ENCODE measurements at regions not wholly inside any gene's neighbourhood (a gene's known extent, or its start where the extent isn't known, plus 50 kb on each side); places are given as distances from the start of the nearest gene placed in this dataset.
A peak's percentile ranks its signal among the peaks of the same experiment; 100 is the strongest.

DNA sequence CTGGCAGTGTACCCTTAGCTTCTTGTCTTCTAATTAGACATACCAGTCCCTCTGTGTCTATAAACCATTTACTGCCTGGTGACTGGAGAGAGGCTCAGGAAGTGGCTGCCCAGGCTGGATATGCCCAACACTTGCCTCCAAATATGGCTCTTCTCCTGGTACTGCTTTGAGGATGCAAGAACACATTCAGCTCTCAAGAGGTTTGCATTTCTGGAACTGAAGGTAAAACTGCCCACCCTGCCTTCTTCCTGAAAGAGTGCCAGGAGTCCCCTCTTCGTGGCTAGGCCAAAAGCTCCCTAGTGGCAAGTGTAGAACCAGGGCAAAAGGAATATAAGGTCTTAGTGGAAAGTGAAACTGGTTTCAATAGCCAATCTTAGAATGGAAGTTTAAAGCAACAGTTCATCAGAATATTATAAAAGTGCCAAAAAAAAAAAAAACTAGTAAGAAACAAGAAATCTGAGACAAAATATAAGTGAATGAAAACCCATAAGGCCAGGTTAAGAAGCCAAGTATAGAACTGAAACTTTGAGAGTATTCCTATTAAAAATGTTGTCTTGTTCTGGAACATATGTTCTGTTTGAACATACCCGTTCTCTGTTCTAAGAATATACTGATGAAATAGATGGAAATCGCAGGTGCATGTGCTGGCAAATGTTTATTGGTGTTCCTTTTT lies 77.2 kb upstream of the CTTNBP2NL start:
- no peak for DNase-seq

DNA sequence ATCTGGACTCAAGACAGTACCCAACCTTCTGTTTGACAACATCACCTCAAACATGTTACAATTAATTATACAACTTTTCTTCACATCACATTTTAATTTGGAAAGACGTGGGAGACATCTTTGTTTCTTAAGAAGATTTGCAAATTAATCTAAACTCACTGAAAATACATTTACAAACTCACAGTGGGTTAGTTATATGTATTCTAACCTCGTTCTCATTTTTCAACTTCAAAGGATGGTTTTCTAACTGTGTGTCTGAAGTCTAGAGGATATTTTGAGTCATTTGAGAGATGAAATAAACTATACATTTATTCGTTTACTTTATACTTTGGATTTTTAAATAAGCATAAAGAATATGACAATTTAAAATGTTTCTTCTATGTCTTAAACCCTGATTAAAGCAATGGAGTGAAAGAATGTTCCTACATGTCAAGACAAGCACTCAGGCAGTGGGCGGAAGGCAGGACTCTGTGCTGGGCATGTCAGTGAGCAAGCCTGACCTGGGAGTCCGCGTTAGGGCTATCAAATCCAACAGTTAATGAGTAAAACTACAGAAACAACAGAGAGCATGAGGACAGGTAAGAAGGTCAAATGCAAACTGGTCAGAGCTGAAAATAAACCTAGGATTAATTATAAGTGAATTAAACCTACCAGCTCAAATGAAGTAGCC lies 76.5 kb upstream of the CTTNBP2NL start:
- DNase-seq = no peak

DNA sequence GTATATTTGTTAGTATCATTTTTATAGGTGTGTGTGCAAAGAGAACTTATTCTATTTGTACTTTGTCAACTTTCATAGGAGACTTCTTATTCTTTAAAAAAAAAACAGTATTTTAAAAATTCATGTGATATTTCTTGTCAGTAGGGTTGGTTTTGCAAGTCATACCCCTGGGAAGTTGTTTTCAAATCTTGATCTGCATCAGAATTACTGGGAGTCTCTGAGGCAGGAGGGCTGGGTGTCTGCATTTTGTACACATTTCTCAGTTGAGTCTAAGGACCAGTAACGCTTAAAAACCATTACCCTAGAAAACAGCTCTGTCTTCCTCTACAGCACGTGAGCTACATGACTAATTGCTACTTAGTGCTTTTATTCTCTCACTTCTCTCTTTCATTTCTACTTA lies 76.0 kb upstream of the CTTNBP2NL start:
- DNase-seq = no peak

- no peak for DNase-seq
Observed at GRCh38 chr1:112322018-112322417, 74.0 kb upstream of the CTTNBP2NL start.

GRCh38 chr1:112322983-112323678 lies 72.9 kb upstream of the CTTNBP2NL start:
- peak in 1 of 14 donors; percentile 29 for DNase-seq

- no peak for DNase-seq
Observed at GRCh38 chr1:112325504-112325903, 70.5 kb upstream of the CTTNBP2NL start.

- no peak for DNase-seq
Observed at GRCh38 chr1:112328600-112328999, 67.4 kb upstream of the CTTNBP2NL start.

DNA sequence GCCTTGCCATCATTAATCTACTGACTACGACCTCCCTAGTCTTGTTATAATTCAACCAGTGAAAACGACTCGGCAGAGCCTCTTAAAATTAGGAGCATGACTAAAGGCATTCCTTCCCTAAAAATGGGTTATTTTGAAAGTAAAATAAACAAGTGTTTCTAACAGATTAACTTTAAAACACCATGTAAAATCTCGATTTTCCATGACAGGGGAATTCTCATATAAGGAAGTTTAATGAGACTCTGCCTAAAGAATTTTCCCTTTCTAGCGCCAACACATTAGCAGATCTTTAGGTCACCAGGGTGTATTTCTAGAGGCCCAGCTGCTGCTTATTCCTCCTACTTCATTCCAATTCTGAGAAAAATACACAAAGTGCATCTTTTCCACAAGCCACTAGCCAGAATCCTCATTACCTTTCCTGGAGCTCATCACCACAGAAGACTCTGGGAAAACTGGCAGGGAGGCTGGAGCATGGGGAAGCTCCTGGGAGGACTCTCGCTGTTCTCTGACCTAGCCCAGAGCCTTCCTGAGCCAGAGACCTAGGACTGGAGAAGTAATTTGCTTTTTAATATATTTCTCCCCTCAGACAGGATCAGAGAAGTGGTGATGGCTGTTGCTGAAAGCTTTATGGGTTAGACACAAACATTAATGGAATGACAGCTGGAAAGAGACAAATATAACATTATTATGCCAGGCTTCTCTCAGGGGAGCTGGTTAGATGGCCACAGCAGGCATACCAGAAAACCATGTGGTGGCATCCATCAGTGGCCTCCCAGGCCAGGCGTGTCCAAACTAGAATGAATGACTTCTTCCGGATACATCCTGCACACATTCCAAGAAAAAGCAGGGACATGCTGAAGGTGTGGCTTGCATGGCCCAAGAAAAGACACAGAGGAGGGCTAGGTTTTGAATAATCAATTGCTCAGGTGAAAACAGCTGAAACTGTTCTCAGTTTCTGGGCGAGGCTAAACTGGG lies 63.6 kb upstream of the CTTNBP2NL start:
- no peak for DNase-seq

DNA sequence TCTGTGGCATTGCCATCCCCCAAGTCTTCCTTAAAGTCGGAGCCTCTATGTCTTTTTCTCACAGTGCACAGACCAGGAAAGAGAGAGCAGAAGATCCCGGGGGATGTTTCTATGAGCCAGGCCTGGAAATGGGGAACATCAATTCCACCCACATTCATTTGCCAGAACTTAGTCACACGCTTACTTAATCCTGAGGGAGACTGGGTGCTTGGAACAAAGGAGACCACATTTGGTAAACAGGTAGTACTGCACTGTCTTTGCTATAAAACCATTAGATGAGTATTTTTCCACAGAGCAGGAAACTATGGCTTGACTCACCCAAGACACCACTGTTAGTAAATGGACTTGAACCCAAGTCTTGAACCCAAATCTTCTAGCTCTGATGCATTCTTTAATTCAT lies 60.7 kb upstream of the CTTNBP2NL start:
- no peak for DNase-seq

GRCh38 chr1:112337028-112337531 lies 58.9 kb upstream of the CTTNBP2NL start:
- peak in 4 of 14 donors; percentile 7 to 62 (median 12) for DNase-seq

DNA sequence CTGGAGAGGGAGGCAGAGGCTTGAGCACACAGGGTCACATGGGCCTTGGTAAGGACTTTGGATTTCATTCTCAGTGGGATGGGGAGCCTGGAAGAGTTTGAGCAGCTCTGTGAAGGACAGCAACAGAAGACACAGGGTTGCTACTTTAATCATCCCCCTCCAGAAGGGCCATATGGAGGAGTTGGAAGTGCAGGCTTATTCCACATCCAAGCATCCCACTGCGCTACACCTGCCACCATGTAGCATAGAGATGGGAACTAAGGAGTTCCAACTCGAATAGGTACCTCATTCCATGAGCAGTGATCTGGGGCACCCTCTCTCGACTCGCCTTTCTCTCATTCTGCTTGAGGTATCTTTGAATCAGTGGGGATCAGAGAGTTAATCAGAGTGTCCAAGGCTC lies 54.0 kb upstream of the CTTNBP2NL start:
- peak in 2 of 14 donors; percentile 30 to 93 for DNase-seq

DNA sequence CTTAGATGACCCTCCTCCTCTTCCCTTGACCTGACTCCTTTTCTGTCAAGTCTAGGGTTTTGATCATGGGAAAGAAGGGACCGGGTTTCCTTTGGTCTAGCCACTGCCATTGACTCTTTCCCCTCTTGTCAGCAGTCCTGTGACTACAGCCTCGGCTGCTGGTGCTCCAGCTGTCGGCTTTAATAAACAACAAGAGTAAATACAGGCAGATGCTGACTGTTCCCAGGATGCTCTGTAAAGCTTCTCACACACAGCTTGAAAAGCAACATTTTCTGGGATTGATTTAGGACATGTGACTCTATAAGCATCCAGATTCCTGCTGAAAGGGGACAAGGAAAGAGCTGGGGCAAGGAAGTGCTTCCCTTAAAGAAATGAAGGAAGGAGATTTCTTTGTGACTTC lies 53.5 kb upstream of the CTTNBP2NL start:
- DNase-seq = peak in 1 of 14 donors; percentile 21

DNA sequence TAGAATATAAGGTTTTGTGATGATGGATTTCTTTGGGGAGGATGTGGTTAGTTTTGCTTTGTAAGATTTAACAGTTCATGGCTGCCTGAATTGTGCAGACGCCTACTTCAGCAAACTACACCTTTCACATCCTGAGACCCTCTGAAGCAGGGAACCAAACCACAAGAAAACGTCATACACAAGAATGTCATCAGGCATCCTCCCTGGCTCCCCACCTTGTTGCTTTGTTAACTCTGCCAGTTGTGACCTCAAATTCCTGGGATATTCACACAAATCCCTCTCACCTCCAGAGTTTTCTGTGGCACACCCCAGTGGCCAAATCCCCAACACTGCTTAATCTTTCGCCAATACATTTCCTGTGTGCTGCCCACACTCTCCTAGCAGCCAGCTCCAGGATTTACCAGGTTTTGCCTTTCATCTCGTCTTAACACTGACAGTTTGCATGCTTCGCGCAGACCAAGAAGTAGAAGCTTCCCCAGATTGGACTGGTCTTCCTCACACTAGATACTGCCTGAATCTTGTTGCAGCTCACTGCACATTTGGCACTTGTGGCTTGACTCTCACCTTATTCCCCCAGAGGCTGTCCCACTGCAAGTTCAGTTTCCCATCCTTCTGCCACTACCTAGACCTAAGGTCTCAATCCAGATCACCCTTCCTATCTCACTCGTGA lies 51.1 kb upstream of the CTTNBP2NL start:
- no peak for DNase-seq
